ENCODE measurements at regions not wholly inside any gene's neighbourhood (a gene's known extent, or its start where the extent isn't known, plus 50 kb on each side); places are given as distances from the start of the nearest gene placed in this dataset.

DNA sequence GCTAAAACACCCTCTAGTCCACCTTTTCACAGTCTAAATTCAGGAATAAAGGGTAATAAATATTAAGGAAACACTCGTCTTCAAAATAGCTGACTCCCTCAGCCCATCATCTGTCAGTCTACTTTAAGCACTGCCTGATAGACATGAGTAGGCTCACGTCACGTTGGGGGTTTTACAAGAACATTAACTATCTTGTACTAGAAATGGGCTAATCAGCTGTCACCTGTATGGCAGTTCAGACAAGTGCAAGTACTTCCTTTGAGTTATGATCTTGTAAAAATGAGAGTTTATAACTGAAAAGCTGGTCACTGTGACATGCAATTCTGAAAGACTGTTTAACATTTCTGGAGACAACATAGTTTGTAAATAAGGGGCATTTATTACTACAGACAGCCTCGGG lies 936.7 kb upstream of the CTNND2 start:
- TF ChIP-seq, protein P1, sequence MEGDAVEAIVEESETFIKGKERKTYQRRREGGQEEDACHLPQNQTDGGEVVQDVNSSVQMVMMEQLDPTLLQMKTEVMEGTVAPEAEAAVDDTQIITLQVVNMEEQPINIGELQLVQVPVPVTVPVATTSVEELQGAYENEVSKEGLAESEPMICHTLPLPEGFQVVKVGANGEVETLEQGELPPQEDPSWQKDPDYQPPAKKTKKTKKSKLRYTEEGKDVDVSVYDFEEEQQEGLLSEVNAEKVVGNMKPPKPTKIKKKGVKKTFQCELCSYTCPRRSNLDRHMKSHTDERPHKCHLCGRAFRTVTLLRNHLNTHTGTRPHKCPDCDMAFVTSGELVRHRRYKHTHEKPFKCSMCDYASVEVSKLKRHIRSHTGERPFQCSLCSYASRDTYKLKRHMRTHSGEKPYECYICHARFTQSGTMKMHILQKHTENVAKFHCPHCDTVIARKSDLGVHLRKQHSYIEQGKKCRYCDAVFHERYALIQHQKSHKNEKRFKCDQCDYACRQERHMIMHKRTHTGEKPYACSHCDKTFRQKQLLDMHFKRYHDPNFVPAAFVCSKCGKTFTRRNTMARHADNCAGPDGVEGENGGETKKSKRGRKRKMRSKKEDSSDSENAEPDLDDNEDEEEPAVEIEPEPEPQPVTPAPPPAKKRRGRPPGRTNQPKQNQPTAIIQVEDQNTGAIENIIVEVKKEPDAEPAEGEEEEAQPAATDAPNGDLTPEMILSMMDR (IDR thresholded peaks at IDR 0.05), result no peak
- no peak for TF ChIP-seq POLR2A (IDR thresholded peaks at IDR 0.05)
